NCI-H128 (cell line): ENCODE measurements at regions not wholly inside any gene's neighbourhood (a gene's known extent, or its start where the extent isn't known, plus 50 kb on each side); places are given as distances from the start of the nearest gene placed in this dataset.
"Not testable (repeated sequence)": the region's sequence is repeated elsewhere in the genome, so short reads cannot be mapped to it uniquely, and the experiment has no call there.

Experiments
- DNase-seq: peaks from one replicate; lab custom pipeline; 2025; ENCODE audit not compliant: unreplicated experiment; lab: John Stamatoyannopoulos, UW

- no peak for DNase-seq
These were observed 144.8 kb upstream of the PHACTR3 start for GRCh38 chr20:59459586-59459985.

DNA sequence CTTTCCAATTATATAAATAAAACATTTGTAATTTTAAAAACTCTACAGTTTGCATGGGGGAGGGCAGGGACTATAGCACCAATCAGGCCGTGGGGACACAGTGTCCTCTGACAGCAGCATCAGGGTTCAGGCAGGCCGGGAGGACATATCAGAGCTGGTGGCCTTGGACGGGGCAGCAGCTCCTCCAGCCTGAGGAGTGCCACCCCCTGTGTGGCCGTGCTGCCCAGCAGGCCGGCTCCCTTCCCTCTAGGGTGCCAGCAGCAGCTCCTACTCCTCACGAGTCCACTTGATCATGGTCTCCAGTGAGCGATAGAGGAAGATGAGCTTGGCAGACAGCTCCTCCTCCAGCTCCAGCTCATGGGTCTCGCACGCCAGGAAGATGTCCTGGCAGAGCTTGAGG is 144.0 kb upstream of the PHACTR3 start:
- no peak for DNase-seq

GRCh38 chr20:59461526-59461925 is 142.8 kb upstream of the PHACTR3 start:
- no peak for DNase-seq

- DNase-seq: no peak
These were observed 142.1 kb upstream of the PHACTR3 start for GRCh38 chr20:59462249-59462648.

DNA sequence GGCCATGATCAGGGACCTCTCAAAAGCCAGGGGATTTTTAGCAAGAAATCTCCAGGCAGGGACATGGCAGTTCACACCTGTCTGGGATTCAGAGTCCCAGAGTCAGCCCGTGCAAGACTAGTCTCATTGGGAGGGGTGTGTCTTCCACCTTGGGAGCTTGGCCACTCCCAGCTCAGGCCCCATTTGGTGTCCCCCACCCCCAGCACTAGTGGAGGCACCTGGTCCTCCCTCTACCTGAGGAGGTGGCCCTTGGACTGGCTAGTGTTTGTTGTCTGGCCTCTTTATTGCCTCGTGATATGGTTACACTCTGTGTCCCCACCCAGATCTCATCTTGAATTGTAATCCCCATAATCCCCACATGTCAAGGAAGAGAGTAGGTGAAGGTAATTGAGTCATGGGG is 140.8 kb upstream of the PHACTR3 start:
- no peak for DNase-seq

DNA sequence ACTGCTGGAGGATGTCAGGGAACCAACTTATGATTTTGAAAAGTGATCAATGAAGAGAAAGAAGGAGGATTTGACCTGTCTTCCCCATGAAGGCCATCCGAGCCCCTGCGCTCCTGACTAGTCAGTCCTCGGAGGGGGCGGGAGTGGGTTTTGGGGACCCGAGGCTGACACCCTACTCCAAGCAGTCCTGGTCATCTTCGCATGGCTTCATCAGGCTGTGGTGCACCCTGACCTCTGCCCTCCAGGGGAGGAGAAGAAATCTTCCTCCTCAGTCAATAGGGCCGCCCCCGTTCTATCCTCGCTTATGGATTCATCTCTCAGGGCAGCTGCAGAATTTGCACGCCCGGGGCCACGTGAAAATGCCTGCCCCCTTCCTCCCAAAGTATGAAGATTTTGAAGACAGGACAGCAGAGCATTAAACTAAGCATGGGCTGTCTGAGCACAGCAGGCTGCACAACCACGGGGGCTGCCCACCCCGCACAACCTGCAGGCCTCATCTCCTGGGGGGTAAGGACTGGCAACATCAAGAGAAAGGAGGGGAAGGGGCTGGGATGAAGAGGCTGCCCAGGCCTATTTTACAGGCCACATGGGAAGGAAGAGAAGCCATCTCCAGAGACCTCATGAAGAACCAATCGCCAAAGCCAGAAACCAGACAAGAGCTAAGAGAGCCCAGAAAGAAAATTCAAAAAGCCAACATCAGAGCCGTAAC is 138.1 kb upstream of the PHACTR3 start:
- DNase-seq: no peak

DNA sequence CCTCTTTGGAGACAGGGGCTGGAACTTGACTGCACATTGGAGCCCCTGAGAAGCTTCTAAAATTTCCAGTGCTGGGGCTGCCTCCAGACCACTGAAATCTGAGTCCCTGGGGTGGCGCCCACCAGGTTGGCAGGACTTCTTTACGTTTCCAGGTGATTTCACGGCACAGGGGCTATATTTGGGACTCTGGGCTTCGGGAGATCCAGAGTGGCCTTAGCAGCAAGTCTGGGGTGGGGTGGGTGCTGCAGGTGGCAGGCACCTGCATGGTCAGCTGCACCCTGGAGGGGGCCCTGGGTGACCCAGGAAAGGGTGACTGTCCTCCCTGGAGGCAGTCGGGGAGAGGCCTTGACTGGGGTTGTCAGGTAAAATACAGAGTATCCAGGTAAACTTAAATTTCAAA is 135.5 kb upstream of the PHACTR3 start:
- DNase-seq: no peak

- DNase-seq: no peak
These were observed 134.8 kb upstream of the PHACTR3 start for GRCh38 chr20:59469267-59470252.

- DNase-seq: no peak
These were observed 133.8 kb upstream of the PHACTR3 start for GRCh38 chr20:59470521-59470920.

GRCh38 chr20:59471653-59472421 is 132.5 kb upstream of the PHACTR3 start:
- no peak for DNase-seq

DNA sequence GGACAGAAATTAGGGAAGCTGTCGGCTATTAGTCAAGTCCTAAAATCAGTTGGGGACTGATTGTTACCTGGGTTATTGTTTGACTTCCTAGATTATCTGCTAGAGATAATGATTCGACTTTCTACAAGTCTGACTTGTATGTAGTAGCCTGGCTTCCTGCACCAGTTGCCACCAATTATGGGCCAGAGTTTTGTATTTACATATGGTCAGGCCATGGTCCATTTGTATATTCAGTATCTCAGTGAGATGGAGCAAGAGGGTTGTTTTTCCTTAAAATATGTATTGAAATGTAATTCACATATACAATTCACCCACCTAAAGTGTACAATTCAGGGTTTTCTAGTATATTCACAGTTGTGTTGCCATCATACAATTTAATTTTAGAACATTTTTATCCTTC is 130.6 kb upstream of the PHACTR3 start:
- no peak for DNase-seq

- no peak for DNase-seq
These were observed 123.3 kb upstream of the PHACTR3 start for GRCh38 chr20:59481067-59481466.

- DNase-seq: no peak
These were observed 122.8 kb upstream of the PHACTR3 start for GRCh38 chr20:59481477-59482018.

- no peak for DNase-seq
These were observed 121.8 kb upstream of the PHACTR3 start for GRCh38 chr20:59482351-59483187.

DNA sequence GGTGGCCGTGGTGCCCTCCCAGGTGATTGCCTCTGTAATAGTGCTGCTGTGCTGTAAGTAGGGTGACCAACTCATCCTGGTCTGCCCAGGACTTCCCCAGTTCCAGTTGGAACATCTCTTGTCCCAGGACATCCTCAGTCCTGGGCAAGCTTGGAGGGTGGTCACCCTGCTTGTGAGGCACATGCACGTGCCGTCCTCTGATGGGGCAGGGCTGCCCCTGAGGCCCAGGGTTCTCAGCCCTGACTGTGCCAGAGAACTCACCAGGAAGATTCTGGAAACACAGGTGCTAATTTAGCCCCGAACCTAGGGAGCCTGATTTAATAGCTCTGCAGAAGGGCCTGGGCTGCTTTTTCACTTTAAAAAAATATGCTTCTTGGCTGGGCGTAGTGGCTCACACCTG is 120.9 kb upstream of the PHACTR3 start:
- no peak for DNase-seq

GRCh38 chr20:59484228-59484627 is 120.1 kb upstream of the PHACTR3 start:
- no peak for DNase-seq

GRCh38 chr20:59485576-59486454 is 118.5 kb upstream of the PHACTR3 start:
- no peak for DNase-seq

GRCh38 chr20:59488459-59488858 is 115.9 kb upstream of the PHACTR3 start:
- not testable (repeated sequence) for DNase-seq
